Calu3 (cell line): ENCODE measurements at regions not wholly inside any gene's neighbourhood (a gene's known extent, or its start where the extent isn't known, plus 50 kb on each side); places are given as distances from the start of the nearest gene placed in this dataset.

ENCODE experiments used
- BruUV-seq: library from RNA; stranded (reverse); fragments of 400-500 nt; replicated peaks from 2 replicates; lab custom pipeline; 2021; lab: Mats Ljungman, UMichigan
- CTCF ChIA-PET: fragments of 300-600 bp; sonication (Branson Sonifier 250); formaldehyde crosslinking; loops from one replicate; lab custom pipeline; 2022; ENCODE audit warnings: antibody characterized with exemption; lab: Charles Lee
- DNase-seq: peaks from one replicate; pipeline ENCODE4 v3.0.0; 2022
- H3K27ac Mint-ChIP-seq: one replicate; pipeline ENCODE4 v1.8.0; 2022; ENCODE audit warnings: mixed read lengths; ENCODE audit not compliant: unreplicated experiment
- H3K27me3 Mint-ChIP-seq: one replicate; pipeline ENCODE4 v1.8.0; 2022; ENCODE audit warnings: mixed read lengths; ENCODE audit not compliant: unreplicated experiment
- H3K36me3 Mint-ChIP-seq: one replicate; pipeline ENCODE4 v1.8.0; 2022; ENCODE audit warnings: mild to moderate bottlenecking, moderate library complexity, mixed read lengths; ENCODE audit not compliant: insufficient read depth, unreplicated experiment
- H3K4me1 Mint-ChIP-seq: one replicate; pipeline ENCODE4 v1.8.0; 2022; ENCODE audit warnings: mild to moderate bottlenecking, low read depth, mixed read lengths; ENCODE audit not compliant: unreplicated experiment
- H3K4me3 Mint-ChIP-seq: one replicate; pipeline ENCODE4 v1.8.0; 2022; ENCODE audit warnings: mild to moderate bottlenecking, low read depth, moderate library complexity, mixed read lengths; ENCODE audit not compliant: unreplicated experiment
- H3K9me3 Mint-ChIP-seq: one replicate; pipeline ENCODE4 v1.8.0; 2022; ENCODE audit warnings: low read depth, mixed read lengths; ENCODE audit not compliant: unreplicated experiment
- CTCF ChIP-seq: fragments of 200-600 bp; IDR thresholded peaks from one replicate; pipeline ENCODE4 v1.8.0; 2022; ENCODE audit warnings: antibody characterized with exemption; ENCODE audit not compliant: unreplicated experiment
- intact Hi-C: fragments of 100-400 bp; cut with micrococcal nuclease; formaldehyde crosslinking; loops from one replicate; pipeline ENCODE4 v1.10.0; 2022; ENCODE audit not compliant: unreplicated experiment

GRCh38 chr9:3074247-3074646, 230.4 kb upstream of the PUM3 start:
- Mint-ChIP-seq H3K4me3 (no peak overlapping the region), H3K27me3 (peaks cover 12% of the 10 kb centered on the region), H3K36me3 (no peaks in the 10 kb centered on the region), H3K4me1 (no peaks in the 10 kb centered on the region), H3K9me3 (no peaks in the 10 kb centered on the region), H3K27ac (no peak overlapping the region)
- no peak for TF ChIP-seq CTCF
- intact Hi-C loops, result no loop called here
- CTCF ChIA-PET, result no interaction called here
- DNase-seq, result no peak
- no TSS peak for BruUV-seq

DNA sequence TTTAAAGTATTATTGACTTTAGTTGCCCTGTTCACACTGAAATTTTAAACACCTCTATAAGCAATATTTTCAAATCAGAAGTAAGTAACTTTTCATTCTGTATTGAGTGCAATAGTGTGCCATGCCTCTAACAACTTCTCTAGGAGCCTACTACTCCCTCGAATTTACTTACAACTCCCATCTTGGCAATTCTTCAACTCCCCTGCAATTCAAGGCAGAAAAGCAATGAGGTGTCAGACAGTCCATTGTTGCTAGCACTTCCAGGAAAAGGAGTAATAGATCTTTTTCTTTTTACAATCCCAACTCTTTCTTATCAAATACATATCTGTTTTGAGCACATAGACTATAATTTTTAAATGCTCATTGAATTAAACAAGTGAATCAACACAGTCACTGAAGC, 222.7 kb upstream of the PUM3 start:
- no peak for DNase-seq
- no peaks in the 10 kb centered on the region for H3K4me1 Mint-ChIP-seq
- TF ChIP-seq CTCF, result no peak
- H3K27ac Mint-ChIP-seq, result no peak overlapping the region
- no peaks in the 10 kb centered on the region for H3K9me3 Mint-ChIP-seq
- intact Hi-C loops, result no loop called here
- CTCF ChIA-PET, result no interaction called here
- H3K36me3 Mint-ChIP-seq, result no peaks in the 10 kb centered on the region
- H3K4me3 Mint-ChIP-seq, result no peak overlapping the region
- peaks cover 38% of the 10 kb centered on the region for H3K27me3 Mint-ChIP-seq
- no TSS peak for BruUV-seq

GRCh38 chr9:3059781-3060468, 216.0 kb upstream of the PUM3 start:
- no peaks in the 10 kb centered on the region for H3K9me3 Mint-ChIP-seq
- H3K27ac Mint-ChIP-seq, result no peak overlapping the region
- TF ChIP-seq CTCF, result no peak
- H3K36me3 Mint-ChIP-seq, result no peaks in the 10 kb centered on the region
- H3K4me1 Mint-ChIP-seq, result no peaks in the 10 kb centered on the region
- H3K4me3 Mint-ChIP-seq, result no peak overlapping the region
- no TSS peak for BruUV-seq
- peaks cover 30% of the 10 kb centered on the region for H3K27me3 Mint-ChIP-seq
- CTCF ChIA-PET, result interaction anchor here (0.6 kb wide), 1 partner anchor 198 kb away, joined by 3 read pairs; no protein-coding TSS in a partner anchor
- DNase-seq, result no peak
- intact Hi-C loops, result no loop called here

DNA sequence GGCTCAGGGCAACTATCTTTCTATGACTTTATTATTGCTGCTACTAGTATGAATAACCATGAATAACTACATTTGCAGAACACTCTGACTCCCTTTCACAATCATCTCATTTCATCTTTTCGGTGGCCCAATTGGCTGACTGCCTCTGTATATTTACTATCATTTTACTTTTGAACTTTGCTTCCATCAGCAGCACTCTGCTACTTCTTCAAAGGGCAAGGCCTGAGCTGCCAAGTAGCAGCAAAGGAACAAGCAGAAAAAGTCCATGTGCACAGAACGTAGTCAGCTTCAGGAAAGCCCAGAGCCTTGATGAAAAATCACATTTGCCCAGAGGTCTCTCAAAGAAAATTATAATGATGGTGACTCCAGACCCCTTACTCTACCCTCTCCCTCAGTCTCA, 214.5 kb upstream of the PUM3 start:
- intact Hi-C loops, result no loop called here
- TF ChIP-seq CTCF, result no peak
- Mint-ChIP-seq H3K36me3 (no peaks in the 10 kb centered on the region), H3K27ac (no peak overlapping the region), H3K4me3 (no peak overlapping the region), H3K27me3 (peaks cover 30% of the 10 kb centered on the region), H3K4me1 (no peaks in the 10 kb centered on the region), H3K9me3 (no peaks in the 10 kb centered on the region)
- no peak for DNase-seq
- CTCF ChIA-PET, result no interaction called here
- BruUV-seq, result no TSS peak
